NCI-H2107 treated with DMSO at 0.1 percent for 48 hours (cell line): ENCODE measurements at regions not wholly inside any gene's neighbourhood (a gene's known extent, or its start where the extent isn't known, plus 50 kb on each side); places are given as distances from the start of the nearest gene placed in this dataset.

Experiments used
- DNase-seq: peaks from one replicate; lab custom pipeline; 2025; ENCODE audit not compliant: unreplicated experiment; lab: John Stamatoyannopoulos, UW

- no peak for DNase-seq
These were observed 91.6 kb upstream of the CXCL12 start for GRCh38 chr10:44476409-44477045.

GRCh38 chr10:44477046-44477425 lies 92.1 kb upstream of the CXCL12 start:
- no peak for DNase-seq

GRCh38 chr10:44478040-44478439 lies 93.1 kb upstream of the CXCL12 start:
- DNase-seq, result no peak

GRCh38 chr10:44478876-44479705 lies 94.2 kb upstream of the CXCL12 start:
- DNase-seq, result no peak

- no peak for DNase-seq
These were observed 107.8 kb upstream of the CXCL12 start for GRCh38 chr10:44492678-44493077.

GRCh38 chr10:44498222-44498621 lies 113.3 kb upstream of the CXCL12 start:
- DNase-seq, result no peak

GRCh38 chr10:44500451-44500850 lies 115.6 kb upstream of the CXCL12 start:
- no peak for DNase-seq

GRCh38 chr10:44506386-44506785 lies 121.5 kb upstream of the CXCL12 start:
- DNase-seq, result no peak

GRCh38 chr10:44510379-44511115 lies 125.7 kb upstream of the CXCL12 start:
- DNase-seq, result no peak

- no peak for DNase-seq
These were observed 126.3 kb upstream of the CXCL12 start for GRCh38 chr10:44511166-44511565.

- DNase-seq, result no peak
These were observed 126.7 kb upstream of the CXCL12 start for GRCh38 chr10:44511601-44512000.

- DNase-seq, result no peak
These were observed 127.6 kb upstream of the CXCL12 start for GRCh38 chr10:44512431-44513022.

GRCh38 chr10:44513591-44513990 lies 128.7 kb upstream of the CXCL12 start:
- DNase-seq, result no peak

- no peak for DNase-seq
These were observed 132.0 kb upstream of the CXCL12 start for GRCh38 chr10:44516891-44517290.

- DNase-seq, result no peak
These were observed 132.7 kb upstream of the CXCL12 start for GRCh38 chr10:44517635-44518034.

GRCh38 chr10:44519361-44519760 lies 134.5 kb upstream of the CXCL12 start:
- no peak for DNase-seq

GRCh38 chr10:44520651-44521050 lies 135.8 kb upstream of the CXCL12 start:
- DNase-seq, result no peak

GRCh38 chr10:44539178-44539577 lies 154.3 kb upstream of the CXCL12 start:
- DNase-seq, result no peak

- DNase-seq, result no peak
These were observed 167.8 kb upstream of the CXCL12 start for GRCh38 chr10:44552726-44553125.

- no peak for DNase-seq
These were observed 172.8 kb upstream of the CXCL12 start for GRCh38 chr10:44557596-44558191.

- no peak for DNase-seq
These were observed 173.6 kb upstream of the CXCL12 start for GRCh38 chr10:44558521-44558920.
